ENCODE measurements at regions not wholly inside any gene's neighbourhood (a gene's known extent, or its start where the extent isn't known, plus 50 kb on each side); places are given as distances from the start of the nearest gene placed in this dataset.

- Mint-ChIP-seq H3K9me3 (no peaks in the 10 kb centered on the region), H3K36me3 (no peaks in the 10 kb centered on the region), H3K27ac (no peak overlapping the region), H3K4me1 (no peaks in the 10 kb centered on the region), H3K27me3 (peaks cover 10% of the 10 kb centered on the region), H3K4me3 (no peak overlapping the region)
- no peak for ATAC-seq
Measured at GRCh38 chr1:168972887-168973286, 133.6 kb upstream of the ATP1B1 start.

- Mint-ChIP-seq H3K9me3 (no peaks in the 10 kb centered on the region), H3K36me3 (no peaks in the 10 kb centered on the region), H3K4me1 (no peaks in the 10 kb centered on the region), H3K27me3 (peaks cover 10% of the 10 kb centered on the region), H3K27ac (no peak overlapping the region), H3K4me3 (no peak overlapping the region)
- ATAC-seq = no peak
Measured at GRCh38 chr1:168974117-168974516, 132.4 kb upstream of the ATP1B1 start.

GRCh38 chr1:168974611-168975010 is 131.9 kb upstream of the ATP1B1 start:
- Mint-ChIP-seq H3K27ac (no peak overlapping the region), H3K27me3 (peaks cover 10% of the 10 kb centered on the region), H3K9me3 (no peaks in the 10 kb centered on the region), H3K4me3 (no peak overlapping the region), H3K36me3 (no peaks in the 10 kb centered on the region), H3K4me1 (no peaks in the 10 kb centered on the region)
- no peak for ATAC-seq

GRCh38 chr1:168976267-168976666 is 130.2 kb upstream of the ATP1B1 start:
- Mint-ChIP-seq H3K27ac (no peak overlapping the region), H3K36me3 (no peaks in the 10 kb centered on the region), H3K4me3 (no peak overlapping the region), H3K27me3 (peaks cover under 1% of the 10 kb centered on the region), H3K4me1 (no peaks in the 10 kb centered on the region), H3K9me3 (no peaks in the 10 kb centered on the region)
- no peak for ATAC-seq

GRCh38 chr1:168977618-168978017 is 128.9 kb upstream of the ATP1B1 start:
- no peak overlapping the region for H3K4me3 Mint-ChIP-seq
- no peaks in the 10 kb centered on the region for H3K27me3 Mint-ChIP-seq
- no peak overlapping the region for H3K27ac Mint-ChIP-seq
- no peaks in the 10 kb centered on the region for H3K4me1 Mint-ChIP-seq
- H3K36me3 Mint-ChIP-seq = no peaks in the 10 kb centered on the region
- no peak for ATAC-seq
- H3K9me3 Mint-ChIP-seq = no peaks in the 10 kb centered on the region

- Mint-ChIP-seq H3K4me3 (no peak overlapping the region), H3K27ac (no peak overlapping the region), H3K9me3 (no peaks in the 10 kb centered on the region), H3K27me3 (peaks cover 3% of the 10 kb centered on the region), H3K4me1 (no peaks in the 10 kb centered on the region), H3K36me3 (no peaks in the 10 kb centered on the region)
- no peak for ATAC-seq
Measured at GRCh38 chr1:168979276-168979675, 127.2 kb upstream of the ATP1B1 start.

- H3K27me3 Mint-ChIP-seq = peaks cover 11% of the 10 kb centered on the region
- H3K9me3 Mint-ChIP-seq = no peaks in the 10 kb centered on the region
- no peaks in the 10 kb centered on the region for H3K36me3 Mint-ChIP-seq
- H3K4me3 Mint-ChIP-seq = no peak overlapping the region
- no peaks in the 10 kb centered on the region for H3K4me1 Mint-ChIP-seq
- ATAC-seq = peak; percentile 38
- no peak overlapping the region for H3K27ac Mint-ChIP-seq
Measured at GRCh38 chr1:168980180-168980579, 126.3 kb upstream of the ATP1B1 start.

- Mint-ChIP-seq H3K27me3 (peaks cover 11% of the 10 kb centered on the region), H3K4me1 (no peaks in the 10 kb centered on the region), H3K9me3 (no peaks in the 10 kb centered on the region), H3K4me3 (no peak overlapping the region), H3K27ac (no peak overlapping the region), H3K36me3 (no peaks in the 10 kb centered on the region)
- no peak for ATAC-seq
Measured at GRCh38 chr1:168980656-168981055, 125.8 kb upstream of the ATP1B1 start.

GRCh38 chr1:168982778-168983177 is 123.7 kb upstream of the ATP1B1 start:
- no peaks in the 10 kb centered on the region for H3K9me3 Mint-ChIP-seq
- ATAC-seq = no peak

GRCh38 chr1:168987330-168987729 is 119.2 kb upstream of the ATP1B1 start:
- Mint-ChIP-seq H3K27ac (no peak overlapping the region), H3K4me3 (no peak overlapping the region), H3K27me3 (peaks cover 30% of the 10 kb centered on the region), H3K36me3 (no peaks in the 10 kb centered on the region), H3K4me1 (no peaks in the 10 kb centered on the region), H3K9me3 (no peaks in the 10 kb centered on the region)
- no peak for ATAC-seq

More at GRCh38 chr1:168982778-168983177, 123.7 kb upstream of the ATP1B1 start:
- Mint-ChIP-seq H3K27ac (no peak overlapping the region), H3K4me3 (no peak overlapping the region), H3K27me3 (peaks cover 22% of the 10 kb centered on the region), H3K4me1 (no peaks in the 10 kb centered on the region), H3K36me3 (no peaks in the 10 kb centered on the region)

GRCh38 chr1:168987923-168988322 is 118.6 kb upstream of the ATP1B1 start:
- Mint-ChIP-seq H3K27me3 (peaks cover 30% of the 10 kb centered on the region), H3K4me3 (no peak overlapping the region), H3K27ac (no peak overlapping the region), H3K9me3 (no peaks in the 10 kb centered on the region), H3K36me3 (no peaks in the 10 kb centered on the region), H3K4me1 (no peaks in the 10 kb centered on the region)
- ATAC-seq = no peak

- H3K27ac Mint-ChIP-seq = no peak overlapping the region
- no peak for ATAC-seq
- peaks cover 20% of the 10 kb centered on the region for H3K27me3 Mint-ChIP-seq
- H3K9me3 Mint-ChIP-seq = peaks cover 2% of the 10 kb centered on the region
- H3K4me1 Mint-ChIP-seq = no peaks in the 10 kb centered on the region
- no peaks in the 10 kb centered on the region for H3K36me3 Mint-ChIP-seq
- no peak overlapping the region for H3K4me3 Mint-ChIP-seq
Measured at GRCh38 chr1:168989985-168990384, 116.5 kb upstream of the ATP1B1 start.

- H3K9me3 Mint-ChIP-seq = peaks cover 2% of the 10 kb centered on the region
- H3K4me3 Mint-ChIP-seq = no peak overlapping the region
- no peaks in the 10 kb centered on the region for H3K4me1 Mint-ChIP-seq
- H3K27ac Mint-ChIP-seq = no peak overlapping the region
- peak; percentile 51 for ATAC-seq
- no peaks in the 10 kb centered on the region for H3K36me3 Mint-ChIP-seq
- peaks cover 17% of the 10 kb centered on the region for H3K27me3 Mint-ChIP-seq
Measured at GRCh38 chr1:168991667-168992475, 114.6 kb upstream of the ATP1B1 start.

GRCh38 chr1:169001353-169001752 is 105.1 kb upstream of the ATP1B1 start:
- Mint-ChIP-seq H3K27me3 (peaks cover 9% of the 10 kb centered on the region), H3K27ac (no peak overlapping the region), H3K4me1 (no peaks in the 10 kb centered on the region), H3K36me3 (no peaks in the 10 kb centered on the region), H3K4me3 (no peak overlapping the region), H3K9me3 (no peaks in the 10 kb centered on the region)
- no peak for ATAC-seq

GRCh38 chr1:169003864-169004516 is 102.5 kb upstream of the ATP1B1 start:
- Mint-ChIP-seq H3K36me3 (no peaks in the 10 kb centered on the region), H3K4me3 (no peak overlapping the region), H3K27ac (no peak overlapping the region), H3K27me3 (no peaks in the 10 kb centered on the region), H3K4me1 (no peaks in the 10 kb centered on the region), H3K9me3 (no peaks in the 10 kb centered on the region)
- ATAC-seq = peak; percentile 28

- Mint-ChIP-seq H3K4me1 (no peaks in the 10 kb centered on the region), H3K9me3 (no peaks in the 10 kb centered on the region), H3K27me3 (no peaks in the 10 kb centered on the region), H3K36me3 (no peaks in the 10 kb centered on the region), H3K4me3 (no peak overlapping the region), H3K27ac (no peak overlapping the region)
- no peak for ATAC-seq
Measured at GRCh38 chr1:169005776-169006175, 100.7 kb upstream of the ATP1B1 start.

Data from stimulated activated memory B cell treated with anti-CD40 and anti-IgM and Interleukin-4, amounts not matched to agents 10 μg/mL and 1 μg/mL and 100 μg/mL, for 72 hours (primary cell).